Kidney glomerular epithelial cell (primary cell): ENCODE measurements at regions not wholly inside any gene's neighbourhood (a gene's known extent, or its start where the extent isn't known, plus 50 kb on each side); places are given as distances from the start of the nearest gene placed in this dataset.
"Not testable (repeated sequence)": the region's sequence is repeated elsewhere in the genome, so short reads cannot be mapped to it uniquely, and the experiment has no call there.

Experiments
- DNase-seq: peaks from one replicate; lab custom pipeline; 2025; lab: John Stamatoyannopoulos, UW

DNA sequence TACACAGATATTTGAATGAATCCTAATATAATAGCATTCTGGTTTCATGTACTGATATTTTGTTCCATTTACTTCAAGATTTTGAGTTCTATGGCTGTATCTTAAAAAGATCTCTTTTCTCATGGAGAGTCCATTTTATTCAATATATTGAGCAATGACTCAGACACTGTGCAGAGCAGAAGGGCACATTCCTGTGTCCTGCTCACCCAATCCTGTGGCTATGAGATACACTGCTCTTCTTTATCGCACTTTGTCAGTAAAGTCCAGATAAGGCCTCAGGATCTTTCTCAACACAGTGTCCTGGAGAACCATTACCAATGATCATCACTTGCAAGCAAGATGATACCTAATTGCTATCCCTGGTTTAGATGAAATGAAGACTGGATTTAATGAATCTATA is 155.0 kb downstream of the CYSLTR2 start:
- peak; percentile 16 for DNase-seq

DNA sequence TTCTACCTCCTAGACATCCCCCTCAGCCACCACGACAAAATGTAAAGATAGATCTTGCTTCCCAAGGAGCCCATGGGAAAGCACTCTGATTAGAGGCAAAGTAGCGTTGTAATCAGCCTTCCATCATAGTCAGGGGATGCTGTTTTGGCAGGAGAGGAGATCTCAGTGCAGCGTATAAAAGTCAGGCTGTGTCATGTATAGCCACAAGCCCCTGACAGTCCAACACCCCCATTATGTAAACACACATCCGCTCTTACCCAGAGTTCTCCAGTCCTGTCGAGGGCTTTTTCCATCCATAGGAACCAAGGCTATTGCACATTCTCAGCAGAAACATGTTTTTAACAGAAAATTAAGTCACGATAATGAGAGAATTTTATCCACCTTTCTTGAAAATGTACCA is 156.3 kb downstream of the CYSLTR2 start:
- DNase-seq = no peak

DNA sequence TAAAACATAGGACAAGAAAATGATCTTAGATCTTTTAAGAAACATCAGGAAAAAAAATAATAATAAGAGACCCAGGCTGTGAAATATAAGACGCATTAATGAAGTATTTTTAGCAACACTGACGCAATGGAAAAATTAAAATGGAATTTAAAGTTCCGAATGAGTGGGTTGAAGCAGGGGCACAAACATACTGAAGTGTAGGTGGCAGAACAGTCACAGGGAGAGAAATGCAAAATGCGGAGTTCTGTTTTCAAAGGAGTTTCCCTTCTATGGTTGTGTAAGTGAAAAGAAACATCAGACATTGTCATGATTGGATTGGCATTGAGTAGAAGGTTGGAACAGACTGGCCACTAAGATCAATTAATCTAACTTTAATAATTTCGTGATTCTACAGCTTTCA is 159.8 kb downstream of the CYSLTR2 start:
- DNase-seq = no peak

DNA sequence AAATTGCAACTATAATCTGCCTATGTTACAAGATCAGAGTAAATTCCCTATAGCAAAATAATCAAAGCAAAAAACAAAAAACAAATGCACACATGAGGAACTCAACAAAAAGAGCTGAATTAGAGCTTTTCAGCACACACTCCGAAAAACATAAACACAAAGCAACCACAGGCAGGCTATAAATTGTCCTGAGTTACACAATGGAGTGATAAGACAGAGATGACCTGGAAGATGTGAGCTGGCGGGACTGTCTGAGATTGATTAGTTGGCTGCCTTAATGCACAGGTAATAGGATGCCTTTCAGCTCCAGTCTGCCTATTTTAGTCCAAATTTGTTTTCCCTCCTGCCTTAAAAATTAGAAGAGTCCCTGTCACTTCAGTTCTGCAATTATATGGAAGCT is 159.0 kb upstream of the FNDC3A start:
- DNase-seq = no peak

DNA sequence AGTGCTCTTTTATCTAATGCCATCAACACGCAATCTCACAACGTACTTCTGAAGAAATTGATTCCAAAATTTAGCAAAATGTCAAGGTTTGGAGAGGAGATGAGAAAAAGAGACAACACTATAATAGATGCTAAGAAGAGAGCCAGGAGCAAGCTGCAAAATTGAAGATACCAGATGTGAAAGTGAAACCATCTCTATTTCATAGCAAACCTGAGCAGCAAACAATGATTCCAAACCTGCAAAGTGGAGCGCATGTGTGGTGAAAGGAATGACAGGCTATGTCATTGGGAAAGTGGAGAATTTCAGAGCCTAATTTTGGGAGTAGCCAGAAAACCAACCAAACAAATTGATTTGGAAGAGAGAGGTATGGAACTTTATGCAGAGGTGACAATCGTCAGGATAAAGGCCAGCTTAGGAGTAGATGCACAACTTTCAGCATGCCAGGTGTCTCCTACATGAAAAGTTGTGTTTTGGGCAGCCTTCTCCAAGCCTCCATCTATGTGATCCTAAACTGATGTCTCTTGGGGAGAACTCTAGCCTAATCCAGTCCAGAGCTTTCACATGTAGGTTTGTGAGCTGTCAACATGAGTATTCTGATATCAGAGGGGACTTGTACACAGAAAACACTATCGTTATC is 158.4 kb upstream of the FNDC3A start:
- DNase-seq = no peak

DNA sequence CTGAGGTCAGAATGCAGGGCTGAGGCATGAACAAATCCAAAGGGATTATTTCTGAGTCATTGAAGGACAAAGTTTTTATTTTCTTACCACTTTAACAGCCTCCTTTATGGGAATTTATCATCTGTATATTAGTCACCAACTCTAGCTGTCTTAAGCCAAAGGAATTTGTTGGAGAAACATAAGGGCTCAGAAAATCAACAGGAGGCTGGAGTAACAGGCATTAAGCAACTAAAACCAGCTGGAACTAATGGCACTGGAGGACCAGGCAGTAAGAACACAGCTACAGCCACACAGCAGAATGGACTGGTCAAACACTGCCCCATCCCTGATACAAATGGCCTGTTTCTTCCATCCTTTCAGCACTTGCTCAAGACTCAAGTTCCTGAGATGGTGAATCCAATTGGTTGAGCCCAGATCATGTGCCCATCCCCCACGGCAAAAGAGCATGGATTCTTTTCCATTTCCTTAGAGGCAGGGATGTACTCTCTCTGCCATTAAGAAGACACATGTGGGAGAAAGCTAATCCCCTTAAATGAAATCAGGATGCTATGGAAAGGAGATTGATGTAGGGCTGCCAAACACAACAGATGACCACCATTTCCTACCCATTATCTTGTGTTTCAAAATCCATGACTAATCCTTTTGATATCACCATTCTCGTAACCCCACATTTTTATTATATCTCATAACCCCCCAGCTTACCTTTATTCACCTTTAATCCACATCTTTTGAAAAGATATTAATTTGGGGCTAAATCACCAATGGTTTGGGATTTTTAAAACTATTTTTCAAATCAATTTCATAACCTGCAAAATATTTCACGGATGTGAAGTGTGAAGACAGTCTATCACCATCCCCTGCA is 157.0 kb upstream of the FNDC3A start:
- DNase-seq = peak; percentile 99

DNA sequence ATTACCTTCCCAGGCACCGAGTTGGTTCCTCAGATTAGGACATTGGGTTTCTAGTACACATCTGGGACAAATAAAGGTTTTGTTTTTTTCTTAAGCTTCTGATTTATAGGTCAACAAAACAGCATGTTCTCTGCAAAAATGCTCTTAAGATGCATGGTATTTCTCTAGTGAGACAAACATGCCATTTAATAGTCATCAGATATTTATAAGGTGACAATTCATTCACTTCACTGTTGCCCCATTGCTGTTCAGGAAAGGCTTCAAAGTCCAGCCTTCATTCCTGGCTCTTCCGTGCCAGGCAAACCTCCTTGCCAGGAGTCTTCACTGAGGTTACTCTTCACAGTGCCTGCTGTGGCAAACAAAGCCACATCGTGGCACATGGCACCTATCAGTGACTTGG is 156.3 kb upstream of the FNDC3A start:
- no peak for DNase-seq

DNA sequence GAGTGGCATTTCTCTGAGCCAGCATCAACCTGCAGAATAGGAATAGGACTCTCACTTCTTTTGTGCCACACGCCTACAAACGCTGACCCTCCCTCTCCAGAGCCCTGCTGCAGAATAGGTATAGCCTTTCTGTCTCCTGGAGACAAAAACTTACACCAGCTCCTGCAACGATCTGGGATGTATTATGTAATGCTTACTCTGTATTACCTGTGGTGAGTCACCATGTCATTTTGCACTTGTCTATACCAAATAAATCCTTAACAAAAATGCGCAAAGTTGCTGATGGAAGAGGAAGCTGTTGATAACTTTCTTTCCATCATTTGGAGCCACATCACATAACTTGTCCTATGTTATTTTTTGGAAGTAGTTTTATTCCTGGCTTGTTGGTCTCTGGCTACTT is 155.8 kb upstream of the FNDC3A start:
- no peak for DNase-seq

DNA sequence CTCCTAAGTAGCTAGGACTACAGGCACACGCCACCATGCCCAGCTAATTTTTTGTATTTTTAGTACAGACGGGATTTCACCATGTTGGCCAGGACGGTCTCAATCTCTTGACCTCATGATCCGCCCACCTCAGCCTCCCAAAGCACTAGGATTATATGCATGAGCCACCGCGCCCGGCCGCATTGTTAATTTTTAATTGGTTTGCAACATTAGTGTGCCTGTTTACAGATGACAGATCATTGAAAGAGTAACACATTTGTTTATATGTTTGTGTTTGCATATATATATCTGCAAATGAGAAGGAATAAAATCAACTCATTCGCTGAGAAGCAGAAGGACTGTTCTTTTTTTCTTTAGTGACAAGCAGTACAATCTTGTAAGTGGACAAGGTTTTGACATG is 152.2 kb upstream of the FNDC3A start:
- not testable (repeated sequence) for DNase-seq

DNA sequence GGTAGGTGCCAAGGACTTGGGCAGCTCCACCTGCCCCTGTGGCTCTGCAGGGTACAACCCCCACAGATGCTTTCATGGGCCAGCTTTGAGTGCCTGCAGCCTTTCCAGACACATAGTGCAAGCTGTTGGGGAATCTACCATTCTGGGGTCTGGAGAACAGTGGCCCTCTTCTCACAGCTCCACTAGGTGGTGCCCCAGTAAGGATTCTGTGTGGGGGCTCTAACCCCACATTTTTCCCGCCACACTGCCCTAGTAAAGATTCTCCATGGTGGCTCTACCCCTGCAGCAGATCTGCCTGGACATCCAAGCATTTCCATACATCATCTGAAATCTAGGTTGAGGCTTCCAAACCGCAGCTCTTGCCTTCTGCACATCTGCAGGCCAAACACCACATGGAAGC is 149.7 kb upstream of the FNDC3A start:
- no peak for DNase-seq

DNA sequence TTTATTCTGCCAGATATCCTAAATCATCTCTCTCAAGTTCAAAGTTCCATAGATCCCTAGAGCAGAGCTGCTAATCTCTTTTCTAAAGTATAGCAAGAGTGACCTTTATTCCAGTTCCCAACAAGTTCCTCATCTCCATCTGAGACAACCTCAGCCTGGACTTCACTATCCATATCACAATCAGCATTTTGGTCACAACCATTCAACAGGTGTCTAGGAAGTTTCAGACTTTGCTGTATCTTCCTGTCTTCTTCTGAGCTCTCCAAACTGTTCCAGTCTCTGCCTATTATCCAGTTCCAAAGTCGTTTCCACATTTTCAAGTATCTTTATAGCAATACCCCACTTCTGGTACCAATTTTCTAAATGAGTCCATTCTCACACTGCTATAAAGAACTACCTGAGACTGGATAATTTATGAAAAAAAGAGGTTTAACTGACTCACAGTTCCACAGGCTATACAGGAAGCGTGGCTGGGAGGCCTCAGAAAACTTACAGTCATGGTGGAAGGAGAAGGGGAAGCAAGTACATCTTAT is 148.7 kb upstream of the FNDC3A start:
- DNase-seq = not testable (repeated sequence)

DNA sequence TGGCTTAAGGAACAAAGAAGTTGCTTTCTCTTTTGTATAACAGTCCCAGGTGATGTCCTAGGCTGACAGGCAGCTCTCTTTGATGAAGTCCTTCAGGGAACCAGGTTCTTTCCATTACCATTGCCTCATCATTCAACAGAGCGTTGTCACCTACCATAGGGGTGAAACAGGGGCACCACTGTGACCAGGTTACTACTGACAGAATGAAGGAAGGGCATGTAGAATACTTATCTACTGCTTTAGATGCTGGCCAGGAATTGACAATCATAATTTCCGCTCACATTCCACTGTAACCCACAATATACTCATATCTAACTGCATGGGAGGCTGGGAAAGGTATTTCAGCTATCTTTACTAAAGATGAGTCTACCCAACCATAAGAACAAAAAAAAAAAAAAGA is 148.0 kb upstream of the FNDC3A start:
- no peak for DNase-seq

DNA sequence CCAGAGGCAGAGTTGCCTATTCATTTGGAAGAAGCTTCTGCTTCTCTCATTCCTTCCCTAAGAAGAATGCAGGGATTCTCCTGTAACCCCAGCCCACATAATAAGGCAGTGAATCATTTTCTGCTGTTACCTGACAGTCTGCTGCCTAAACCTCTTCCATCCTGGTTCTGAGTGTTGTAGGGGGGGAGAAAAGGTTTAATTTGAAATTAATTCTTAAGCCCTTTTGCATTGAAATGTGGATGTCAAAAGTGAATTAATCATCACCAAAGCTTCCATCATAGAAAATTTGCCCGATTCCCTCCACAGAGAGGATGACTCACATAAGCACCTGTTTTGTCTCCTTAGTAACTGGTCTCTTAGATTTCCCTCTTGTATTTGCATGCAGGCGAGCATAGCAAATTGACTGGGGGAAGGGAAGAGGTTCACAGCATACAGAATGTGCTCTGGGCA is 146.7 kb upstream of the FNDC3A start:
- DNase-seq = peak; percentile 70

DNA sequence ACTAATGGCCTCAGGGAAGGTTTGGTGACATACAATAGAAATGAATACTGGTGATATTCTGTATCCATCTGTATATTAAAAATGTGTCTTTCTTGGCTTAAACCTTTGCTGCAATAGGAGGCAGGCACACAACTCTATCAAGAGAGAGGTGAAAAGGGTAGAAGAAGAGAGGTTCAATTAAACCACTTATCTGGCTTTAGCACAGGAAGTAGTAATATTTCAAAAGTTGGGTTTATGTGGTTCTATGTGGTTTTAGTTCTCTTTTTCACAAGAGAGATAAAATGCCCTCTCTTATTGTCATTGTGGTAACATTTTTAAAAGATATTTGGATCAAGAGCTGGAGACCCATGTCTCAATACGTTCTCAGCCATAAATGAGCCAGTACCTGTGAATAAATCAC is 146.2 kb upstream of the FNDC3A start:
- no peak for DNase-seq

DNA sequence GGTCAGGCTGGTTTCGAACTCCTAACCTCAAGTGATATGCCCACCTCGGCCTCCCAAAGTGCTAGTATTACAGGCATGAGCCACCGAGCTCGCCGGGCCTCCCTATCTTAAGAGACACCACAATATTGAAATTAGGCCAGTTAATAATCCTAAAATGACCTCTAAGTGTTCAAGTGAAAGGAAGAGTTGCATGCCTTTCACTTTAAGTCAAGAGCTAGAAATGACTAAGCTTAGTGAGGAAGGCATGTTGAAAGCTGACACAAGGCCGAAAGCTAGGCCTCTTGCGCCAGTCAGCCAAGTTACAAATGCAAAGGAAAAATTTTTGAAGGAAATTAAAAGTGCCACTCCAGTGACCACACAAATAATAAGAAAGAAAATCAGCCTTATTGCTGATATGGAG is 144.5 kb upstream of the FNDC3A start:
- DNase-seq = no peak

DNA sequence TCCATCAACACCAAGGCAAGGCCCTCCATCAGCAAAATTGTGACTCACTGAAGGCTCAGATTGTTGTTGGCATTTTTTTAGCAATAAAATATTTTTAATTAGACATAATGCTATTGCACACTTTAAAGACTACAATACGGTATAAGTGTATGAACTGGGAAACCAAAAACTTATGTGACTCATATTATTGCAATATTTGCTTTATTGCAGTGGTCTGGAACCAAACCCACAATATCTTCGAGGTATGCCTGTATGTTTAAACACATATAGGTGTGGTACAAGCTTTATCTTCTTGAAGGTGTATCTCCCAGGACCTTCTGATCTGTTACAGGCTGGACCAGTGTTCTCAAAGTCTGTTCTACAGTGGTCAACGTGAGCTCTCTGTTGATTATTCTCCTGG is 142.3 kb upstream of the FNDC3A start:
- DNase-seq = no peak

DNA sequence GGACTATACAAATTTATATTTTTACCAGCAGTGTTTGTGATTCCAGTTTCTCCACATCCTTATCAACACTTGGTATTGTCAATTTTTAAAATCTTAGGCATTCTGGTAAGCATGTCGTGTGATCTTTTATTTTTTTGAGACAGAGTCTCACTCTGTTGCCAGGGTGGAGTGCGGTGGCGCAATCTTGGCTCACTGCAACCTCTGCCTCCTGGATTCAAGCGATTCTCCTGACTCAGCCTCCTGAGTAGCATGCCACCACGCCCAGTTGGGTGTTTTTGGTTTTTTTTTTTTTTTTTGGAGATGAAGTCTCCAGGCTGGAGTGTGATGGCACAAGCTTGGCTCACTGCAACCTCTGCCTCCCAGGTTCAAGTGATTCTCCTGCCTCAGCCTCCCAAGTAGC is 140.4 kb upstream of the FNDC3A start:
- not testable (repeated sequence) for DNase-seq

DNA sequence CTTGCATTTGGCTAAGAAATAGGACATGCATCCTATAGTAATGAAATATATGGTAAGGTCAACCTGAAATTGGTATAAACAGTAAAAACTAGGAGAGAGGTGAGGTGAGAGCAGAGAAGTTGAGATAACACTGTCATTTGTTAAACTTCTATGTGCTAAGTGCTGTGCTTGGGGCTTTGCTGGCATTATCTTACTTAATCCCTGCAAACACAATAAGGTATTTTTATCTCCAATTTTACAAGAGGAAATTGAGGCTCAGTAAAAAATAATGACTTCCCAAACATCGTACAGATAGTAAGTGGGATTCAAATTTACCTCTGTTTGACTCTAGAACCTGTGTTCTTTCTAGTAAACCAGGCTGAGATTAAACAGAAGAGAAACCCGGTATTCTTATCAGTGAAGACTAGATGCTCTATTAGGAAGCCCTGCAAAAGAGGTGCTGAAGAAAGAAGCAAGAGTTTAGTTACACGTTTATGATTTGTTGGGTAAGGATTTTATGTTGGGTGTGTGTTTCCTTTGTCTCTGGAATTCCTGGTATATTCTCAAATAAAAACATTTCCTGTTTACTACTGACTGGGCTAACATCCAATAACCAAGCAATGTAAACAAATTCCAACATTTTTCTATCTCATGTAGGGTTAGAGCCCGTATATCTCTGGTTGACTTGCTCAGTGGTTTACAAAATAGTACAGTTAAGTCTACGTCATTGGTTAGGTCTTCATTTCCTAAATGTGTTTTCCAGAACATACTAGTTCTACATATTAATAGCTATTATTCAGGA is 137.3 kb upstream of the FNDC3A start:
- DNase-seq = no peak

DNA sequence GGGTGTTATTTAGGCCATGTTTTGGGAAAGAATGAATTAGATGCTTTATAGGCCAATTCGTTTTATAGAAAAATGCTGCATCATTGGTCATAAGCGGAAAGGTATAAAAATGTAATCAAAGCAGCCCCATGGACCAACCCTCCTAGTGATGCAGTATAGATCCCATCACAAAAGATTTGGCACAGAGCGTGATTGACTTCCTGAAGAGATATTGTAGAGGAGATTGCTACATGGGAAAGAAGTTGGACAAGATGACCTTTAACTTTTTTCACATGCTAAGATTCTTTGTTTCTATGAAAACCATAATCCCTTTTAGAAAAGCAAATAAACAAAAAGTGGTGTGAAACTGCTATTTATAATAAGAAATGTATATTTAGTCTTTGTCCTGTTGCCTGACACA is 136.5 kb upstream of the FNDC3A start:
- DNase-seq = no peak

DNA sequence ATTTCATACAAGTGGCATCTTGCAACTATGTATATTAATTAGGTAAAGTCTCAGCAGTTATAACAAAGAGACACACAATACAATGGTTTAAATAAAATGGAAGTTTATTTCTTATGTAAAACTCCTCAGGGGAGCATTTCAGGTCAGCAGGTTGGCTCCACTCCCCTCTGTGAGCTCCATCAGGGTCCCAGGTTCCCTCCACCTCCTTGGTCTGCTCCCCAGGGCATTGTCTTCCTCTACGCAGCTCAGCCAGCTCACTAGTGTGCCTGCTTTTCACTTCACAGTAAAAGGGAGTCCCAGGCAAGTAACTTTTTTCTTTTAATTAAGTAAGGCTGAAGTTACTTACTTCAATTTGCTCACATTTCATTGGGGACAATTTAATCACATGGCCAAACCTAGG is 135.3 kb upstream of the FNDC3A start:
- no peak for DNase-seq

DNA sequence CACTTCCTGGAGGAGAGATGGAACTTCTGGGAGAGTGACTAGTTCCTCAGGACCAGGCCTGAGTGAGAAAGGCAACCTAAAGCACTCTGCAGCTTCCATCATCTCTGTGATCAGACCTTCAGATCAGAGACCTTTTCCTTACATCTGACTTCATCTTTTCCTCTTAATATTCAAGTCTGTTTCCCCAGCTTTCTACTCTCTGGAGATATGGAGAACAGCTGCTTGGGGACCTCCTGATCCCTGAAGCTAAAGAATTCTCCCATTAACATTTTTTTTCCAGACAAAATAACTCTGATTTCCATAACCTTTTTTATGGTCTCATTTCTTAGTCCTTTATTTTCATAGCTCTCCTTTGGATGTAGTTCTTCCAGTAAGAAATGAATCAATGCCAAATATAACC is 133.4 kb upstream of the FNDC3A start:
- no peak for DNase-seq

DNA sequence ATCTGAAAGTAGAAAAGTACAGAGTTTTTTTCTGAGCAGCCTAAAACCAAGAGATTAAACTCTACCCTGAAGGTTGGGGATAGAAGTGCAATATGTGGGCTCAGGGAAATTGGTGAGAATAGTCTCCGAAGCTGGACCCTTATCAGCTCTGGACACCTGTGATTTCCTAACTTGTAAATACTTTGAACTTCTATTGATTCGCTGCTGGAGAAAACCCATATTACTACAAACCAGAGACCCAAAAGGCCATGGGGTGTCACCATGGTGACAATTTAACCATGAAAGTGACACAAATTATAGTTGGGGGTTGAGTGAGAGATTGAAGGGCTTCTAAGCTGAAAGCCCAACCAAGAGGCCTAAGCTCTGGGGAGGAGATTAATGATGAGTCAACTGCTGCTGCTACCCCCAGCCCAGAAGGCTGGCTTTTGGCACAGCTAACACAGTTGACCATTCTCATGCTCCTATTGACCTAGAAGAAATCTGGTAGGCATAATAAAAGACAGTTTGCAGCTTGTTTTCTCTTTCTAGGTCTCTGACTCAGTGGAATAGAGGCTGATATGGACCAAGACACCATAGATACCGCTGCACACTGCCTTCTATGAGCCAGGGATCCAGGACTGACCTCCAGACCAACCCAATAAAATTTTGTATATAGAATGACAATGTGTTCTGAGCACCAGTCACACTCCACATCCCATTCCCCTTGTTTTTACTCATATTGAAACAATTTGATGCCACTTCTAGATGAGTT is 131.9 kb upstream of the FNDC3A start:
- no peak for DNase-seq
